K562 (cell line): ENCODE measurements at regions not wholly inside any gene's neighbourhood (a gene's known extent, or its start where the extent isn't known, plus 50 kb on each side); places are given as distances from the start of the nearest gene placed in this dataset.

ENCODE experiments used
- FOXA3 ChIP-seq, 2 experiments: fragments of 450-650 bp in 1 of 2; sonication (generic) in 1 of 2; formaldehyde crosslinking; IDR thresholded peaks in 1 of 2; conservative IDR thresholded peaks in 1 of 2; 2 replicates each; pipeline versions ENCODE4 v1.4.0 to v1.8.0; 2020 to 2022; ENCODE audit warnings: mild to moderate bottlenecking in 2 of 2, missing genetic modification reagents in 1 of 2
- HMG20A ChIP-seq: fragments of 450-650 bp; formaldehyde crosslinking; conservative IDR thresholded peaks from 2 replicates; pipeline ENCODE4 v1.4.0; 2020; ENCODE audit warnings: mild to moderate bottlenecking, mixed read lengths
- NFIC ChIP-seq: fragments of 450-650 bp; IDR thresholded peaks from 2 replicates; pipeline ENCODE4 v1.6.1; 2017; ENCODE audit warnings: mild to moderate bottlenecking, inconsistent platforms
- RBFOX2 ChIP-seq: fragments of 200-400 bp; formaldehyde crosslinking; IDR thresholded peaks from 2 replicates; pipeline ENCODE4 v1.6.1; 2017; ENCODE audit warnings: low read depth, mild to moderate bottlenecking, low read length, moderate library complexity
- RNF2 ChIP-seq: sonication (generic); IDR thresholded peaks from 2 replicates; pipeline ENCODE4 v1.6.1; 2016
- TCF3 ChIP-seq: sonication (generic); formaldehyde crosslinking; IDR thresholded peaks from 2 replicates; pipeline ENCODE4 v1.4.0; 2020; ENCODE audit warnings: mild to moderate bottlenecking, missing genetic modification reagents
- TF ChIP-seq, protein P1 (sequence below): sonication (generic); IDR thresholded peaks from 2 replicates; pipeline ENCODE4 v1.6.1; 2016
- TF ChIP-seq, protein P2 (sequence below), 3 experiments: IDR thresholded peaks in 2 of 3; conservative IDR thresholded peaks in 1 of 3; 2 replicates each; pipeline ENCODE4 v1.5.1; 2011 to 2012; ENCODE audit warnings: low read length in 3 of 3, mild to moderate bottlenecking in 3 of 3, control low read depth in 2 of 3, improper control_type of control experiment in 1 of 3, inconsistent platforms in 1 of 3, low read depth in 1 of 3, mixed read lengths in 1 of 3, moderate library complexity in 1 of 3; ENCODE audit not compliant: insufficient read depth in 2 of 3
- TF ChIP-seq, protein P3 (sequence below): sonication (generic); formaldehyde crosslinking; IDR thresholded peaks from 2 replicates; pipeline ENCODE4 v1.8.0; 2022; ENCODE audit warnings: missing genetic modification reagents, mild to moderate bottlenecking, moderate library complexity, borderline replicate concordance
- TF ChIP-seq, protein P4 (sequence below), 2 experiments: fragments of 150-350 bp in 1 of 2; IDR thresholded peaks; 2 replicates each; pipeline ENCODE4 v1.6.1; 2012 to 2016; ENCODE audit warnings: low read depth in 2 of 2, low read length in 2 of 2, mild to moderate bottlenecking in 1 of 2, moderate library complexity in 1 of 2

DNA sequence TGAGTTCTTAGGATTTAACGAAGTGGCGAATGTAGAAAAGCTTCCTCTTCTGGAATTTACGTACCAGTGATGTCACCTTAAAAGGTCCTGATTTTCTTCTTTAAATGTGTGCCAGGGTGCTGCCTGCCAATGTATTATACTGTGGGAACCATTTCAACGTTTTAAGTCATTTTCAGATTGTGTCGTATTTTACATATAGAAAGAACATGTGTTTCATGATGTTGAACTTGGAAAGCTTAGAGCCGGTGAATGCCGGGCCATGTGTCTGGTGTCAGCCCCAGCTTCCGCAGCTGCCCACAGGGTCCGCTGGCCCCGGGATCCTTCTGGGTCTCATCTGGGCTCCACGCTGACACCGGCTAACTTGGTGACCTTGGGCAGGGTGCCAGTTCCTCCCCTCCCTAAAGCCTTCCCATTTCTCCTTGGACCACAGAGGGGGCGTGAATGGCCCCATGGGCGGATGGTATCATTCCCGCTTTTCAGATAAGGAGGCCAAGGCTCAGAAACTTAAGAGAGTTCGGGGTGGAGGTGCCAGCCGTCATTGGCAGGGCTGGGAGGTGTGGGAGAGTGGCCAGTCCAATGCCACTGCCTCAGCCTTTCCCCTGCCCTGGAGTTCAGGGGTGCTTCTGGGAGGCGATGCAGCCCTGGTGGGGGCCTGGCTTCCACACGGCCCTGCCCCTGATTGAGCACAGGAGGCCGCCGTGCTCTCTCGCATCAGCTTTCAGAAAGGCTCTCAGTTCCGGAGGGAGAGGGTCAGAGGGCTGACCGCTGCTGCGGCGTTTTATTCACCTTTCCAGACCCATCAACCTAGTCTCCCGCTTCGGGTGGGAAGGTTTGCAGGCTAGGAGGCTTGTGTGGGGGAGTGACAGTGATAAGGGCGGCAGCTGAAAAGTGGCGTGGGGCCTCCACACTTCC, 68.8 kb upstream of the CIBAR2 start (continued):
- TF ChIP-seq, protein P1, sequence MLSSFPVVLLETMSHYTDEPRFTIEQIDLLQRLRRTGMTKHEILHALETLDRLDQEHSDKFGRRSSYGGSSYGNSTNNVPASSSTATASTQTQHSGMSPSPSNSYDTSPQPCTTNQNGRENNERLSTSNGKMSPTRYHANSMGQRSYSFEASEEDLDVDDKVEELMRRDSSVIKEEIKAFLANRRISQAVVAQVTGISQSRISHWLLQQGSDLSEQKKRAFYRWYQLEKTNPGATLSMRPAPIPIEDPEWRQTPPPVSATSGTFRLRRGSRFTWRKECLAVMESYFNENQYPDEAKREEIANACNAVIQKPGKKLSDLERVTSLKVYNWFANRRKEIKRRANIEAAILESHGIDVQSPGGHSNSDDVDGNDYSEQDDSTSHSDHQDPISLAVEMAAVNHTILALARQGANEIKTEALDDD: no peak
- TF ChIP-seq NFIC (peak; percentile 65), FOXA3 (CRISPR knock-in tag; conservative IDR thresholded peaks at IDR 0.05 in 1 of 2, IDR thresholded peaks at IDR 0.05 in 1 of 2) (no peak), RBFOX2 (0 out of 2 replicates have a peak, but pooled peaks have one; percentile 12), TCF3 (CRISPR knock-in tag) (peak; percentile 48; the same call in 1 of the 2 replicates), RNF2 (peak; percentile 39; the same call in 1 of the 2 replicates), HMG20A (CRISPR knock-in tag) (no peak)
- TF ChIP-seq, protein P2, sequence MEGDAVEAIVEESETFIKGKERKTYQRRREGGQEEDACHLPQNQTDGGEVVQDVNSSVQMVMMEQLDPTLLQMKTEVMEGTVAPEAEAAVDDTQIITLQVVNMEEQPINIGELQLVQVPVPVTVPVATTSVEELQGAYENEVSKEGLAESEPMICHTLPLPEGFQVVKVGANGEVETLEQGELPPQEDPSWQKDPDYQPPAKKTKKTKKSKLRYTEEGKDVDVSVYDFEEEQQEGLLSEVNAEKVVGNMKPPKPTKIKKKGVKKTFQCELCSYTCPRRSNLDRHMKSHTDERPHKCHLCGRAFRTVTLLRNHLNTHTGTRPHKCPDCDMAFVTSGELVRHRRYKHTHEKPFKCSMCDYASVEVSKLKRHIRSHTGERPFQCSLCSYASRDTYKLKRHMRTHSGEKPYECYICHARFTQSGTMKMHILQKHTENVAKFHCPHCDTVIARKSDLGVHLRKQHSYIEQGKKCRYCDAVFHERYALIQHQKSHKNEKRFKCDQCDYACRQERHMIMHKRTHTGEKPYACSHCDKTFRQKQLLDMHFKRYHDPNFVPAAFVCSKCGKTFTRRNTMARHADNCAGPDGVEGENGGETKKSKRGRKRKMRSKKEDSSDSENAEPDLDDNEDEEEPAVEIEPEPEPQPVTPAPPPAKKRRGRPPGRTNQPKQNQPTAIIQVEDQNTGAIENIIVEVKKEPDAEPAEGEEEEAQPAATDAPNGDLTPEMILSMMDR (IDR thresholded peaks at IDR 0.05 in 2 of 3, conservative IDR thresholded peaks at IDR 0.05 in 1 of 3; ENCODE audit: insufficient read depth in 2 of 3, low read depth in 1 of 3, low read length in 3 of 3): 0 out of 6 replicates have a peak, but pooled peaks of 1 of the 3 experiments have one; percentile 7
- TF ChIP-seq, protein P3, sequence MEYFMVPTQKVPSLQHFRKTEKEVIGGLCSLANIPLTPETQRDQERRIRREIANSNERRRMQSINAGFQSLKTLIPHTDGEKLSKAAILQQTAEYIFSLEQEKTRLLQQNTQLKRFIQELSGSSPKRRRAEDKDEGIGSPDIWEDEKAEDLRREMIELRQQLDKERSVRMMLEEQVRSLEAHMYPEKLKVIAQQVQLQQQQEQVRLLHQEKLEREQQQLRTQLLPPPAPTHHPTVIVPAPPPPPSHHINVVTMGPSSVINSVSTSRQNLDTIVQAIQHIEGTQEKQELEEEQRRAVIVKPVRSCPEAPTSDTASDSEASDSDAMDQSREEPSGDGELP (CRISPR knock-in tag): peak; percentile 66; the same call in 1 of the 2 replicates
- TF ChIP-seq, protein P4, sequence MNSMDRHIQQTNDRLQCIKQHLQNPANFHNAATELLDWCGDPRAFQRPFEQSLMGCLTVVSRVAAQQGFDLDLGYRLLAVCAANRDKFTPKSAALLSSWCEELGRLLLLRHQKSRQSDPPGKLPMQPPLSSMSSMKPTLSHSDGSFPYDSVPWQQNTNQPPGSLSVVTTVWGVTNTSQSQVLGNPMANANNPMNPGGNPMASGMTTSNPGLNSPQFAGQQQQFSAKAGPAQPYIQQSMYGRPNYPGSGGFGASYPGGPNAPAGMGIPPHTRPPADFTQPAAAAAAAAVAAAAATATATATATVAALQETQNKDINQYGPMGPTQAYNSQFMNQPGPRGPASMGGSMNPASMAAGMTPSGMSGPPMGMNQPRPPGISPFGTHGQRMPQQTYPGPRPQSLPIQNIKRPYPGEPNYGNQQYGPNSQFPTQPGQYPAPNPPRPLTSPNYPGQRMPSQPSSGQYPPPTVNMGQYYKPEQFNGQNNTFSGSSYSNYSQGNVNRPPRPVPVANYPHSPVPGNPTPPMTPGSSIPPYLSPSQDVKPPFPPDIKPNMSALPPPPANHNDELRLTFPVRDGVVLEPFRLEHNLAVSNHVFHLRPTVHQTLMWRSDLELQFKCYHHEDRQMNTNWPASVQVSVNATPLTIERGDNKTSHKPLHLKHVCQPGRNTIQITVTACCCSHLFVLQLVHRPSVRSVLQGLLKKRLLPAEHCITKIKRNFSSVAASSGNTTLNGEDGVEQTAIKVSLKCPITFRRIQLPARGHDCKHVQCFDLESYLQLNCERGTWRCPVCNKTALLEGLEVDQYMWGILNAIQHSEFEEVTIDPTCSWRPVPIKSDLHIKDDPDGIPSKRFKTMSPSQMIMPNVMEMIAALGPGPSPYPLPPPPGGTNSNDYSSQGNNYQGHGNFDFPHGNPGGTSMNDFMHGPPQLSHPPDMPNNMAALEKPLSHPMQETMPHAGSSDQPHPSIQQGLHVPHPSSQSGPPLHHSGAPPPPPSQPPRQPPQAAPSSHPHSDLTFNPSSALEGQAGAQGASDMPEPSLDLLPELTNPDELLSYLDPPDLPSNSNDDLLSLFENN (IDR thresholded peaks at IDR 0.05; ENCODE audit: low read depth in 2 of 2, low read length in 2 of 2): no peak
